ENCODE measurements at regions not wholly inside any gene's neighbourhood (a gene's known extent, or its start where the extent isn't known, plus 50 kb on each side); places are given as distances from the start of the nearest gene placed in this dataset.

GRCh38 chr6:165910184-165910966, 247.3 kb upstream of the PDE10A start:
- DNase-seq (ENCODE audit: low read depth) = no peak

GRCh38 chr6:165906736-165907135, 243.7 kb upstream of the PDE10A start:
- DNase-seq (ENCODE audit: low read depth) = no peak

- DNase-seq (ENCODE audit: low read depth) = no peak
Measured at GRCh38 chr6:165905744-165906143, 242.7 kb upstream of the PDE10A start.

GRCh38 chr6:165900970-165901369, 237.9 kb upstream of the PDE10A start:
- DNase-seq (ENCODE audit: low read depth) = no peak

GRCh38 chr6:165899611-165900010, 236.6 kb upstream of the PDE10A start:
- no peak for DNase-seq (ENCODE audit: low read depth)

- DNase-seq (ENCODE audit: low read depth) = no peak
Measured at GRCh38 chr6:165895421-165896165, 232.6 kb upstream of the PDE10A start.

DNA sequence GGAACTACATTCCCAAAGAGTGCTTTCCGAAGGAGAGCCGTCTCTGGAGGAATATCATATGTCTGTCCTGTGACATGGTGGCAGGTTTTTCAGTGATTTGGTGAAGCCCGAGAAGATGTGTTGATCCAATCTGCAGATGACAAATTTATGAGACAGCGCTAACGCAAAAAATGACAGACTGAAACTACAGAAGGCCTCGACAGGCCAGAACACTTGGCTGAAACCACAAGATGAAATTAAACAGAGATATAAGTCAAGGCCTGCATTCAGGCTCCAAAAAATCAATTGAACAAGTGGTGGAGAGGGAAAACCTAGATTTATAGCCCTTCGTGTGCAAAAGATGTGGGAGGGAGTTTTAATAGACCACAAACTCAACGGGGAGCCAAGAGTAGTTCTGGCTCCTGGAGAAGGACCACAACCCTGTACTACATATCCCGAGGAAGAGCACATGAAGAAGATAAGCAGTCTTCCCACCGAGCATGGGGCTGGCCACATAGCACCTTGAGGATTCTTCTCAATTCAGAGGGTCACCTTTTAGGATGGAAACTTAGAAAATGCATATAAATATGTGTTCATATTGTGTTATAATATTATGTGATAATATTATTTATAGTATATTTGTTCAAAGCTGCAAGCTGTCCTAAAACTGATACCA, 231.3 kb upstream of the PDE10A start:
- no peak for DNase-seq (ENCODE audit: low read depth)

- no peak for DNase-seq (ENCODE audit: low read depth)
Measured at GRCh38 chr6:165893431-165893830, 230.4 kb upstream of the PDE10A start.

GRCh38 chr6:165891320-165891719, 228.3 kb upstream of the PDE10A start:
- DNase-seq (ENCODE audit: low read depth) = no peak

- DNase-seq (ENCODE audit: low read depth) = no peak
Measured at GRCh38 chr6:165890404-165890735, 227.3 kb upstream of the PDE10A start.

- DNase-seq (ENCODE audit: low read depth) = no peak
Measured at GRCh38 chr6:165889636-165890403, 226.8 kb upstream of the PDE10A start.

GRCh38 chr6:165886169-165886568, 223.1 kb upstream of the PDE10A start:
- DNase-seq (ENCODE audit: low read depth) = no peak

- peak; percentile 60 for DNase-seq (ENCODE audit: low read depth)
Measured at GRCh38 chr6:165884813-165885765, 222.0 kb upstream of the PDE10A start.

DNA sequence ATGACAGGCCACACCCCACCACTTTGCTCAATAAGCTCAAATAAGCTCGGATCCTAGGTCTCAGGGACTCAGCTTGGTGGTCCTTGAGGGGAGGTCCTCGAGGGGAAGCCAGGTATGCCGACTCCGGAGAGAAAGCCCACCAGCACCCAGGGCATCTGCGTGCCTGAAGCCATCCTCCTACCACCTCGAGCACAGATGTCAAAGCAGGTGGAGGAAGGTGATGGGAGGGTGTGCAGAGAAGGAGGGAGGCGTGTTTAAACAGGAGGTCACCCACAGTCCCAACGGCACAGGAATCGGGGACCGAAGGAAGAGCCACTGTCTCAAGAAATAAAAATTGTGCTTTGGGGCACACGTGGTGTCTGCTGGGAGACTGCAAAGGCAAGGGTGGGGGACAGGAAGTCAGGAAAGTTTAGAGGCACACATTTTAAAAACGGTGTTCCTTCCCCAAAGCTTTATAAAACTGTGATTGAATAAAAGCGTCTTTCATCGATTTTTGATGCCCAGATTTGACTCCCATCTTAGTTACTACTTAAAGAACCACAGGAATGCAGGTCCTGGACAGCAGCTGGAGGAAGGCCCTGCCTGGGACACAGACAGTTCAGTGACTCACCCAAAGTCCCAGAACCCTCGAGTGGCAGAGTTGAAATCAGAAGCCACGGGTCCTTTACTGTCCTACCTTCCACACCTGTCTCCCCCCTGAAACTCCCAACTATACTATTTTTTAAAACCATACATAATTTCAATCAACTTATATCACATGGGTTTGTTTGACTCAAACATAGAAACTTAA, 221.0 kb upstream of the PDE10A start:
- no peak for DNase-seq (ENCODE audit: low read depth)

- DNase-seq (ENCODE audit: low read depth) = no peak
Measured at GRCh38 chr6:165881806-165882205, 218.8 kb upstream of the PDE10A start.

DNA sequence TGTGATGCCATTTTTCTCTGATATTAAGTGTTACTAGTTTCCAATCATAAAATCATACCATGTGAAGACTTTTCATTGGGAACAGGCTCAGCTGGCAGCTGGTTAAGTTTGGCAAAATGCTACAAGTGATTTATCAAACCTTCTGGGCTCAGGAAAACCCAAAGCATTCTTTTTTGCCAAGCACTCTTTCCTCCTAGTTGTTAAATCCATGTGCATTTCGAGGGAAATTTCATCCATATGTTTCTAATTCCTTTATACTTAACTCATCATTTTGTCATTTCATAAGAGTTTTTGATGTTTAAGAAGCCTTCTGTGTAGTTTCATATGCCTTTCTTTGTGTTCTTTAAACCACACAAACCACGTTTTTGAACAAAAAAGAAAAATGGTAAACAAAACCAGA, 217.6 kb upstream of the PDE10A start:
- DNase-seq (ENCODE audit: low read depth) = no peak

DNA sequence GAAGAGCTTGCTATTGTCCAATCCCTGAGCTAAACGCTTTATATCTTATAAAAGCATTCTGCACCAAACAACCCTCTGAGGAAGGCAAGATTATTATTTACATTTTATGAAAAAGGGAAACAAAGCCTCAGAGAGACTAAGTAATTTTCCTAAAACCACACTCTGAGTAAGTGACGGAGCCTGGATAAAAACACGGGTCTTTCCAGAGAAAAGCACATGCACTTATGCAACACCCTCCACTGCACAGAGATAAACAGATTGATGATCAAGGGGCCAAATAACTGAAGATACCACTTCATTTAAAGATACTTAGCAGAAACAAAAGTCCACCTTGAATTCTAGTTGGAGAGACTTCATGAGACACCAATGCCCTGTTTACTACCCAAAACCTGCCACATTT, 214.7 kb upstream of the PDE10A start:
- no peak for DNase-seq (ENCODE audit: low read depth)

DNA sequence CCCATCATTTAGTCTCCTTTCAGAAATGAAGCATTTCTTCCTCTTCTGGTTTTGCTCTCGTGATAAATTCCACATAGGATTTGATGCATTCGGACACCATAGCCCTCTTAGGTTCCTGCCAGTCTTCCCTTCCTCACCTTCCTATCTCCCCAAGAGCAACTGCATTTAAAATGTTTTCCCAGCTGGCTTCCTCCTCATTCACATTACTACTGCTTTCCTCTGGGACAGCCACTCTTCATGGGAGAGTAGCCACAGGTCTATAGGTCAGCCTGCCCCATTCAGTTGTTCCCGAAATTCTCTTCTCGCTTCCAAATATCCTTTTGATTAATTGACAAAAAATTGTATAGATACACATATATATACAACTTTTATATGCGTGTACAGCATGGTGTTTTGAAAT, 214.2 kb upstream of the PDE10A start:
- no peak for DNase-seq (ENCODE audit: low read depth)

DNA sequence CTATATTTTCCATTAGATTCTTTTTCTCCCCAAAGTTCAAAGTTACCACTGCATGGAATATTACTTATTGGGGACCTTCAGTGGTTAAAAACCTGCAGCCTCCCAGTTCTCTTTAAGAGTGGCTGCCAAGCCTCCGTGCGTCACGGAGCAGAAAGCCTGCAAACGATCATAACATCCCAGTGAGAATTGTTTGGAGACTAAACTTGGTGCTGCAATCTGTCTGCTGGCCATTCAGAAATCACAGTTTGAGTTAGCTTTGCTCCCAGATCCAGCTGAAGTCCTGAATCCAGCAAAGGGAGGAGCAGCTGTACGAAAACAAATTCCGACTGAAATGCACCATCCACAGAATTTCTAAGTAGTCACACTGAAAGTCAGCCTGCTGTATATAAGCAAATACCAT, 213.5 kb upstream of the PDE10A start:
- DNase-seq (ENCODE audit: low read depth) = no peak

DNA sequence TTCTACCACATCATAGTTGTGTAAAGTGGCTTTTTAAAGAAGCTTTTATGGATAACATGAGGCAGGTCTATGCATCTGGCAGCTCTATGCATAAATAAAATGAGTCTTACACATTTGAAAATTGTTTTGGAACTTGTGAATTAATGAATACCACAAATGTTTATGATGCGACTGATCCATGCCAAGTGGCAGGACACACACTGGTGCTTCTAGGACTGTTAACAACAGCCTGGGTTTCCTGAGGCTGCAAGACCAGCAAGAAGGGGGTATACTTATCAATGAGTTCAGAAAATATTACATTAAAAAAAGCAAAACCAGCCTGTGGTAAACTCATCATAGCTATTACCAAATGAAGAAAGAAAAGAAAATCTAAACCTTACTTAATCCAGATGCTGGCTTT, 212.9 kb upstream of the PDE10A start:
- DNase-seq (ENCODE audit: low read depth) = no peak
